AG08395 (cell line): ENCODE measurements at regions not wholly inside any gene's neighbourhood (a gene's known extent, or its start where the extent isn't known, plus 50 kb on each side); places are given as distances from the start of the nearest gene placed in this dataset.

Experiments used
- DNase-seq: peaks from one replicate; pipeline ENCODE4 v3.0.0; 2012; ENCODE audit warnings: mixed read lengths, low spot score

- no peak for DNase-seq
These were observed 178.5 kb upstream of the TMEFF2 start for GRCh38 chr2:192373221-192373620.

- no peak for DNase-seq
These were observed 175.2 kb upstream of the TMEFF2 start for GRCh38 chr2:192369969-192370368.

- no peak for DNase-seq
These were observed 162.5 kb upstream of the TMEFF2 start for GRCh38 chr2:192357217-192357616.

GRCh38 chr2:192354512-192355244 lies 159.9 kb upstream of the TMEFF2 start:
- DNase-seq, result no peak

- no peak for DNase-seq
These were observed 152.8 kb upstream of the TMEFF2 start for GRCh38 chr2:192347542-192347941.

- DNase-seq, result no peak
These were observed 150.6 kb upstream of the TMEFF2 start for GRCh38 chr2:192345287-192345686.

- DNase-seq, result no peak
These were observed 138.9 kb upstream of the TMEFF2 start for GRCh38 chr2:192333642-192334041.

- DNase-seq, result no peak
These were observed 133.6 kb upstream of the TMEFF2 start for GRCh38 chr2:192328297-192328696.

- DNase-seq, result no peak
These were observed 132.8 kb upstream of the TMEFF2 start for GRCh38 chr2:192327576-192327975.

- DNase-seq, result no peak
These were observed 120.8 kb upstream of the TMEFF2 start for GRCh38 chr2:192315543-192315942.

GRCh38 chr2:192314800-192315481 lies 120.2 kb upstream of the TMEFF2 start:
- DNase-seq, result no peak

- no peak for DNase-seq
These were observed 119.0 kb upstream of the TMEFF2 start for GRCh38 chr2:192313773-192314172.

GRCh38 chr2:192311701-192312460 lies 117.1 kb upstream of the TMEFF2 start:
- no peak for DNase-seq

GRCh38 chr2:192307530-192307929 lies 112.8 kb upstream of the TMEFF2 start:
- DNase-seq, result no peak

GRCh38 chr2:192298664-192299063 lies 103.9 kb upstream of the TMEFF2 start:
- peak; percentile 2 for DNase-seq

GRCh38 chr2:192292478-192292877 lies 97.7 kb upstream of the TMEFF2 start:
- no peak for DNase-seq

GRCh38 chr2:192288295-192288694 lies 93.6 kb upstream of the TMEFF2 start:
- no peak for DNase-seq

- peak; percentile 31 for DNase-seq
These were observed 91.5 kb upstream of the TMEFF2 start for GRCh38 chr2:192286093-192286701.

GRCh38 chr2:192283450-192283849 lies 88.7 kb upstream of the TMEFF2 start:
- DNase-seq, result no peak

- DNase-seq, result no peak
These were observed 84.0 kb upstream of the TMEFF2 start for GRCh38 chr2:192278701-192279100.

GRCh38 chr2:192277494-192278109 lies 82.9 kb upstream of the TMEFF2 start:
- DNase-seq, result no peak

GRCh38 chr2:192275632-192276031 lies 80.9 kb upstream of the TMEFF2 start:
- DNase-seq, result no peak
